GM12891 (cell line): ENCODE measurements at regions not wholly inside any gene's neighbourhood (a gene's known extent, or its start where the extent isn't known, plus 50 kb on each side); places are given as distances from the start of the nearest gene placed in this dataset.

ENCODE experiments used
- DNase-seq: peaks from one replicate; pipeline ENCODE4 v3.0.0; 2011; ENCODE audit warnings: low spot score; ENCODE audit not compliant: insufficient read length
- FAIRE-seq: peaks from 2 replicates; lab custom pipeline; 2011; peaks lifted over from hg19 to GRCh38; lab: Jason Lieb, UNC
- PAX5 ChIP-seq: IDR thresholded peaks from 2 replicates; pipeline ENCODE4 v1.6.1; 2011; ENCODE audit warnings: low read length, moderate library complexity, mild to moderate bottlenecking; ENCODE audit not compliant: insufficient read depth, severe bottlenecking
- POLR2A ChIP-seq: IDR thresholded peaks from 2 replicates; pipeline ENCODE4 v1.6.1; 2011; ENCODE audit warnings: low read depth, low read length, control low read depth
- POLR2AphosphoS5 ChIP-seq: IDR thresholded peaks from 2 replicates; pipeline ENCODE4 v1.6.1; 2011; ENCODE audit warnings: low read depth, low read length, control low read depth
- POU2F2 ChIP-seq: IDR thresholded peaks from 2 replicates; pipeline ENCODE4 v1.6.1; 2011; ENCODE audit warnings: low read depth, mild to moderate bottlenecking, control low read depth, low read length, moderate library complexity
- SPI1 ChIP-seq: IDR thresholded peaks from 2 replicates; pipeline ENCODE4 v1.6.1; 2011; ENCODE audit warnings: low read depth, low read length, control low read depth
- TAF1 ChIP-seq: IDR thresholded peaks from 2 replicates; pipeline ENCODE4 v1.6.1; 2011; ENCODE audit warnings: low read depth, low read length, control low read depth

- DNase-seq (no peak), FAIRE-seq (no peak)
- TF ChIP-seq POU2F2 (no peak), TAF1 (no peak), POLR2A (no peak), POLR2AphosphoS5 (no peak), PAX5 (no peak), SPI1 (no peak)
Measured at GRCh38 chr2:54065411-54065810, 50.0 kb upstream of the ACYP2 start.

GRCh38 chr2:54063967-54064535, 51.4 kb upstream of the ACYP2 start:
- no peak for DNase-seq
- TF ChIP-seq SPI1: no peak
- no peak for TF ChIP-seq PAX5
- TF ChIP-seq POU2F2: no peak
- TF ChIP-seq POLR2AphosphoS5: no peak
- no peak for TF ChIP-seq TAF1
- no peak for TF ChIP-seq POLR2A
- FAIRE-seq: no peak

GRCh38 chr2:54062401-54062800, 53.0 kb upstream of the ACYP2 start:
- DNase-seq (no peak), FAIRE-seq (no peak)
- TF ChIP-seq POLR2AphosphoS5 (no peak), SPI1 (no peak), POU2F2 (no peak), POLR2A (no peak), TAF1 (no peak), PAX5 (no peak)

- DNase-seq: no peak
- peak; percentile 5 for FAIRE-seq
- TF ChIP-seq POLR2A (no peak), PAX5 (no peak), POLR2AphosphoS5 (no peak), TAF1 (no peak), POU2F2 (no peak), SPI1 (no peak)
Measured at GRCh38 chr2:54061272-54061671, 54.1 kb upstream of the ACYP2 start.

- DNase-seq (no peak), FAIRE-seq (no peak)
- TF ChIP-seq POU2F2 (no peak), SPI1 (no peak), POLR2AphosphoS5 (no peak), POLR2A (no peak), TAF1 (no peak), PAX5 (no peak)
Measured at GRCh38 chr2:54059986-54060385, 55.4 kb upstream of the ACYP2 start.

- FAIRE-seq (peak; percentile 28), DNase-seq (no peak)
- TF ChIP-seq SPI1 (no peak), POU2F2 (no peak), POLR2A (no peak), TAF1 (no peak), PAX5 (no peak), POLR2AphosphoS5 (no peak)
Measured at GRCh38 chr2:54059504-54059903, 55.9 kb upstream of the ACYP2 start.

- TF ChIP-seq PAX5 (no peak), POLR2AphosphoS5 (no peak), SPI1 (no peak), TAF1 (no peak), POU2F2 (no peak), POLR2A (no peak)
- no peak for FAIRE-seq
- DNase-seq: no peak
Measured at GRCh38 chr2:54058449-54058848, 57.0 kb upstream of the ACYP2 start.

- FAIRE-seq (no peak), DNase-seq (no peak)
- no peak for TF ChIP-seq POLR2A
- TF ChIP-seq SPI1: no peak
- no peak for TF ChIP-seq POLR2AphosphoS5
- no peak for TF ChIP-seq POU2F2
Measured at GRCh38 chr2:54054774-54055173, 60.6 kb upstream of the ACYP2 start.

GRCh38 chr2:54054271-54054670, 61.1 kb upstream of the ACYP2 start:
- no peak for TF ChIP-seq POLR2A
- TF ChIP-seq SPI1: no peak
- no peak for TF ChIP-seq POLR2AphosphoS5
- TF ChIP-seq PAX5: no peak
- TF ChIP-seq POU2F2: no peak
- no peak for TF ChIP-seq TAF1
- no peak for FAIRE-seq
- no peak for DNase-seq

- peak; percentile 9 for FAIRE-seq
- no peak for DNase-seq
- TF ChIP-seq SPI1 (no peak), POLR2A (no peak), POLR2AphosphoS5 (no peak), POU2F2 (no peak), TAF1 (no peak), PAX5 (no peak)
Measured at GRCh38 chr2:54053830-54054229, 61.6 kb upstream of the ACYP2 start.
